OCI-M1 (cell line): ENCODE measurements at regions not wholly inside any gene's neighbourhood (a gene's known extent, or its start where the extent isn't known, plus 50 kb on each side); places are given as distances from the start of the nearest gene placed in this dataset.
A peak's percentile ranks its signal among the peaks of the same experiment; 100 is the strongest.
"Not testable (repeated sequence)": the region's sequence is repeated elsewhere in the genome, so short reads cannot be mapped to it uniquely, and the experiment has no call there.

Source experiments
- DNase-seq: peaks from one replicate; lab custom pipeline; 2025; lab: John Stamatoyannopoulos, UW

DNA sequence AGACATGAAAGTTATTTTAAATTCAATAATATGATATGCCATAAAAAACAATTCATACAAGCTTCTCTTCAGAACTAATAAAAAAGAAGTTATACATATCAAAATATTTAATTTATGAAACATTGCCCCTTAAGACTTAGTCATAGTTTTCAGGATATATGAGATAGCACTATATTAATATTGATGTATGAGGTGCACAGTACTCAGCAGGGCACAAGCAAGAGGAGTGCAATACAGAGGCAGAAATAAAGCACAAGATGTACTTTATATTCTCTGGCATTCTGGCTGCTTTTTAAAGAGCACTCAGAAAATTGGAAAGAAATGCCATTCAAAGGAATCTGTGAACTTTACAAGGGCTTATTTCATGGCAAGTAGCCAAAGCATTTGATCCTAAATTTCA lies 274.9 kb downstream of the CPXCR1 start:
- no peak for DNase-seq

DNA sequence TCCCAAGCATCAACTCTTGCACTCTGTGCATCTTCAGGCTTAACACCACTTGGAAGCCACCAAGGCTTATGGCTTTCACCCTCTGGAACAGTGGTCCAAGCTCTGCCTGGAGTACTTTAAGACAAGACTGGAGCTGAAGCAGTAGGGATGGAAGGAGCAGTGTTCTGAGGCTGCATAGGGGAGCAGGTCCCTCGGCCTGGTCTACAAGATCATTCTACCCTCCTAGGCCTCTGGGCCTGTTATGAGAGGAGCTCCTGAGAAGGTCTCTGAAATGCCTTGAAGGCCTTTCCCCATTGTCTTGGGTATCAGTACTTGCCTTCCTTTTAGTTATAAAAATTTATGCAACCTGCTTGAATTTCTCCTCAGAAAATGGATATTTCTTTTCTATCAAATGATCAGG lies 286.7 kb downstream of the CPXCR1 start:
- DNase-seq, result no peak

DNA sequence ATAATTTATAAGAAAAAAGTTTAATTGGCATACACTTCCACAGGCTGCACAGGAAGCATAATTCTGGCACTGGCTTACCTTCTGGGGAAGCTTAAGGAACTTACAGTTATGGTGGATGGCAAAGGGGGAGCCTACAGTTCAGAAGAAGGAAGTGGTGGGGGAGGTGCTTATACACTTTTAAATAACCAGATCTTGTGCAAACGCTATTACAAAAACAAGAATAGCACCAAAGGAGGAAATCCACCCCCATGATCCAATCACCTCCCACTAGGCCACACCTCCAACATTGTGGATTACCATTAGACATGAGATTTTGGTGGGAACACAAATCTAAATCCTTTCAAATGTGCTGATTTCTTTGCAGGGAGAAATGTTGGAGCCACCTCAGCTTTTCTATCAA lies 287.7 kb downstream of the CPXCR1 start:
- DNase-seq, result peak; percentile 41

DNA sequence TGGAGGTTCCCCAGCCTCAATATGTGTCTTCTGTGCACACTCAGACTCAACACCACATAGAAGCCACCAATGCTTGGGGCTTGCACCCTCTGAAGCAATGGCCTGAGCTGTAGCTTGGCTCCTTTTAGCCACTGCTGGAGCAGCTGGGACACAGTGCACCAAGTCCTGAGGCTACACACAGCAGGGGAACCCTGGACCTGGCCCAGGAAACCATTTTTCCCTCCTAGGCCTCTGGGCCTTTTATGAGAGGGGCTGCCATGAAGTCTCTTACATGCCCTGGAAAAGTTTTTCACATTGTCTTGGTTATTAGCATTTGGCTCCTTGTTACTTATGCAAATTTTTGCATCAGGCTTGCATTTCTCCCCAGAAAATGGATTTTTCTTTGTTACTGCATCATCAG lies 306.2 kb downstream of the CPXCR1 start:
- no peak for DNase-seq

DNA sequence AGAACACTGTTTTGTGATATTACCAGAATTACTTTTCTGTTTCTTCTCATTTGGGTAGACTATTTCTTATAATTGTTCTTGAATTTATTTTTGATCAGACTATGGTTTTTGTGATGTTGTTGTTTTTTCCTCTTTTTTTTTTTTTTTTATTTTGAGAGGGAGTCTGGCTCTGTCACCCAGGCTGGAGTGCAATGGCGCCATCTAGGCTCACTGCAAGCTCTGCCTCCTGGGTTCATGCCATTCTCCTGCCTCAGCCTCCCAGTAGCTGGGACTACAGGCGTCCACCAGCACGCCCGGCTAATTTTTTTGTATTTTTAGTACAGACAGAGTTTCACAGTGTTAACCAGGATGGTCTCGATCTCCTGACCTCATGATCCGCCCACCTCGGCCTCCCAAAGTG lies 352.6 kb downstream of the CPXCR1 start:
- DNase-seq, result not testable (repeated sequence)

DNA sequence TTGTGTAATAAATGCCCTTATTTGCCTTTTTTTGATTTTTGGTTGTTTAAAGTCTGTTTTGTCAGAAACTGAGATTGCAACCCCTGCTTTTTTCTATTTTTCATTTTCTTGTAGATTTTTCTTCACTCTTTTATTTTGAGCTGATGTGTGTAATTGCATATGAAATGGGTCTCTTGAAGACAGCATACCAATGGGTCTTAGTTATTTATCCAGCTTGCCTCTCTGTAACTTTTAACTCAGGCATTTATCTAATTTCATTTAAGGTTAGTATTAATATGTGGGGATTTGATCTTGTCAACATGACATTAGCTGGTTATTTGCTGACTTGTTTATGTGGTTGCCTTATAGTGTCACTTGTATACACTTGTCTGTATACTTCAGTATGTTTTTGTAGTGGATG lies 378.0 kb downstream of the CPXCR1 start:
- DNase-seq, result no peak
